ENCODE measurements at regions not wholly inside any gene's neighbourhood (a gene's known extent, or its start where the extent isn't known, plus 50 kb on each side); places are given as distances from the start of the nearest gene placed in this dataset.
"Not testable (repeated sequence)": the region's sequence is repeated elsewhere in the genome, so short reads cannot be mapped to it uniquely, and the experiment has no call there.

DNA sequence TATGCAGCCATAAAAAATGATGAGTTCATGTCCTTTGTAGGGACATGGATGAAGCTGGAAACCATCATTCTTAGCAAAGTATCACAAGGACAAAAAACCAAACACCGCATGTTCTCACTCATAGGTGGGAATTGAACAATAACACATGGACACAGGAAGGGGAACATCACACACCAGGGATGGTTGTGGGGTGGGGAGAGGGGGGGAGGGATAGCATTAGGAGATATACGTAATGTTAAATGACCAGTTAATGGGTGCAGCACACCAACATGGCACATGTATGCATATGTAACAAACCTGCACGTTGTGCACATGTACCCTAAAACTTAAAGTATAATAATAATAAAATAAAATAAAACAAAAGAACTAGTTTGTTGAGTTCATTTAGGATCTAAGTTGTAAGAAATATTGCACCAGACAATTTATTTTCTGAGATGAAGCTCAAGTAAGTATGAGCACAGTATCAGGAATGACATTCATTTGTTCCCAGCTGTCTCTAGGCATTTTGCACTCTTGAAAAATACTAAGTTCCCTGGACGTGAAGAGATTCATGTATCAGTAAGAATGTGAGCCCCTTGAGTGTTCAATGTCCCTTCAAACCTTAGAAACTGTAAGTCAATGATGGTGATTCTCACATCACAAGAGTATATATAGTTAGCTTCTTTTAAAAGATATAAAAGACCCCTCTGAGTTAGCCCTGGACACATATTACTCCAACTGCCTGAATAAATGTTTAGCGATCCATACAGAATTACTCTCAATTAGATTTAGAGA lies 1519.3 kb upstream of the TPTE start:
- not testable (repeated sequence) for DNase-seq

DNA sequence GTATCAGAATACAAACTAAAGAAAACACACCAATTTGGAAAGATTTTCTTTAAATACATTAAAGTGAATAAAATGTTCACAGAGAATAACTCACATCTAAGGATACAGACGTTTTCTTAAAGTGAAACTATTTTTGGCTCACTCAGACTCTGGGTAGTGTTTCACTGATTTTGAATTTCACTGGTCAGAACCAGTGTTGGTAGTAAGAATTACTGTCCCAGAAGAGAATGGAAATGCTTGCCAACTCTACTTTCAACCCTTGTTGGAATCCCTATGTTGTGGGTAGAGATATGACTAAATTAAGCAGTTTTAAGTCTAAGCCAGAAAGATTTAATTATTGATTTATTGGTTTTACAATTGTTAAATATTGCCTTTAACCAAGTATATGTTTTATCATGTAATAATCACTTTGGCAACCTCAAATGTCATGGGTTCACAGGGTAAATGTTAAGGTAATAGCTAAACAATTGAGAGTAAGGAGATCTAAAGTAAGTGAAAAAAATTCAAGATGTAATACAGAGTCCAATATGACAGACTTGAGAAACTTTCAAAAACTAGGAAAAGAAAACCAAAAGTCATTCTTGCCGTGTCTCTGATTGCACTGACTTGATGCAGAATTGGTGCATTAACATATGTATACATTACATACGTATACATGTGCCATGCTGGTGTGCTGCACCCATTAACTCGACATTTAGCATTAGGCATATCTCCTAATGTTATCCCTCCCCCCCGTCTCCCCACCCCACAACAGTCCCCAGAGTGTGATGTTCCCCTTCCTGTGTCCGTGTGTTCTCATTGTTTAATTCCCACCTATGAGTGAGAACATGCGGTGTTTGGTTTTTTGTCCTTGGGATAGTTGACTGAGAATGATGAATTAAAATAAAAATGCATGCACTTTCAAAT lies 1517.2 kb upstream of the TPTE start:
- not testable (repeated sequence) for DNase-seq

DNA sequence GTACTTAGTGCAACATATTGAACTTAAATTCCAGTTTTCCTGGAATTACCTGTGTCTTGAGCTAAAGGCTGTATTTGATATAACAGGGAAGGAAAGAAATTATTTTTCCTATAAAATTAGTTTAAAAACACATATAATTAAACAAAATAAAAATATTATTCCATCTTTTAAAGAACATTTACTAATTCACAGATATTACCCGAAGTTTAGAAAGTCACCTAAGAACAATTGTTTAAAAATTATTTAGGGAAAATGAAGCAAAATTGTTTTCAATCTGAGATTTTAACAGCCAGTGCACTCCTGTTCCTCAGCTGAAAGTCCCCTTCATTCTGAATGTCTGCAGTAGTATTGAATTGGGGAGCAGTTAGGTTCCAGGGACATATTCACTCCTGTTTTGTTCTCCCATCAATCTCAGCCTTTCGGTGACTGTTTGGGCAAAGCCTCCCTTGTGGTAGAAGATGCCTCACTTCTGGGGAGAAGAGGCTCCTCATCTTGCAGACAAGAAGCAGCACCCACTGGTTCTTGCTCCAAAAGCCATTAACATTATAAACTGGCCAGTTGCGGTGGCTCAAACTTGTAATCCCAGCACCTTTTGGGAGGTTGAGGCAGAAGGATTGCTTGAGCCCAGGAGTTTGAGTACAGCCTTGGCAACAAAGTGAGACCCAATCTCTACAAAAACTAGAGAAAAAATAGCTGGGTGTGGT lies 1516.4 kb upstream of the TPTE start:
- not testable (repeated sequence) for DNase-seq

GRCh38 chr21:9005671-9006070 lies 1515.7 kb upstream of the TPTE start:
- DNase-seq: not testable (repeated sequence)

- not testable (repeated sequence) for DNase-seq
These were observed 1515.3 kb upstream of the TPTE start for GRCh38 chr21:9006111-9006510.

- DNase-seq: not testable (repeated sequence)
These were observed 1514.6 kb upstream of the TPTE start for GRCh38 chr21:9006553-9007323.

- DNase-seq: no peak
These were observed 1512.7 kb upstream of the TPTE start for GRCh38 chr21:9008636-9009035.

DNA sequence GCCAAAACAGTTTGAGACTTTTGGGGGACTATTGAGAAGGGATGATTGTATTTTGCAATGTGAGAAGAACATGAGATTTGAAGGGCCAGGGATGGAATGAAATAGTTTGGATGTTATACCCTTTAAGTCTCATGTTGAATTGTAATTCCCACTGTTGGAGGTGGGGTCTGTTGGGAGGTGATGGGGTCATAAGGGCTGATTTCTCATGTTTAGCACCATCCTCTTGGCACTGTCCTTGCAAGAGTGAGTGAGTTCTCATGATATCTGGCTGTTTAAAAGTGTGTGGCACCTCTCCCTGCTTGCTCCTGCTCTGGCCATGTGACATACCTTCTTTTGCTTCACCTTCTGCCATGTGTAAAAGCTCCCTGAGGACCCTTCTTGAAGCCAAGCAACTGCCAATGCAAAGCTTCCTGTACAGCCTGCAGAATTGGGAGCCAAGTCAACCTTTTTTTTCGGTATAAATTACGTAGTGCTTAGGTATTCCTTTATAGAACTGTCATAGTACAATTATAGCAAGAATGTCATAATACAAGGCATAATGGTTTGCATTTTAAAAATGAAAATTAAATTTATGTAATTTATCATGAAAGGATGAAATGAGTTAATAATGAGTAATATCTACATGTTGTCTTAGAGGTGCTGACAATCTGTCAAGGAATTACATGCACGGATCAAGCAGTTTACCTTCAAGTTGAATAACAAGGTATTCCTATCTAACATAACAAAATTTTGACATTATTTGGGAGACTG lies 1511.9 kb upstream of the TPTE start:
- not testable (repeated sequence) for DNase-seq

GRCh38 chr21:9010121-9010795 lies 1511.1 kb upstream of the TPTE start:
- not testable (repeated sequence) for DNase-seq

- not testable (repeated sequence) for DNase-seq
These were observed 1510.2 kb upstream of the TPTE start for GRCh38 chr21:9010936-9011890.

DNA sequence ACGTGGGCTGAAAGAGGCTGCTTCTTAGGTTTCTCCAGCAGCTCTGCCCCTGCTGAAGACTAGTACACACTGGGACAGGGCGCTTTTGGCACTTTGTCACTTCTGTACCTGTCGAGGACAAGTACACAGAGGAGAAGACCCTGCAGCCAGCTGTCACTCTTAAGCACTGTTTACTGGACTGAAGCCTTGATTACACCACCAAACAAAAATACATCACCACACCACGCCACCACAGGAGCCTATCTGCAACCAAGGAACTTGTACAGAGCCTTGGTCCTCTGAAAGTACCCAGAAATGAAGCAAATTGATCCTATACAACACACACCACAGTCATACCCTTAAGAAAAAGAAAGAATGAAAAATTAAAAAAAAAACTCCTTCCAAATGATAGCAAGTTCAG lies 1509.5 kb upstream of the TPTE start:
- DNase-seq: not testable (repeated sequence)

DNA sequence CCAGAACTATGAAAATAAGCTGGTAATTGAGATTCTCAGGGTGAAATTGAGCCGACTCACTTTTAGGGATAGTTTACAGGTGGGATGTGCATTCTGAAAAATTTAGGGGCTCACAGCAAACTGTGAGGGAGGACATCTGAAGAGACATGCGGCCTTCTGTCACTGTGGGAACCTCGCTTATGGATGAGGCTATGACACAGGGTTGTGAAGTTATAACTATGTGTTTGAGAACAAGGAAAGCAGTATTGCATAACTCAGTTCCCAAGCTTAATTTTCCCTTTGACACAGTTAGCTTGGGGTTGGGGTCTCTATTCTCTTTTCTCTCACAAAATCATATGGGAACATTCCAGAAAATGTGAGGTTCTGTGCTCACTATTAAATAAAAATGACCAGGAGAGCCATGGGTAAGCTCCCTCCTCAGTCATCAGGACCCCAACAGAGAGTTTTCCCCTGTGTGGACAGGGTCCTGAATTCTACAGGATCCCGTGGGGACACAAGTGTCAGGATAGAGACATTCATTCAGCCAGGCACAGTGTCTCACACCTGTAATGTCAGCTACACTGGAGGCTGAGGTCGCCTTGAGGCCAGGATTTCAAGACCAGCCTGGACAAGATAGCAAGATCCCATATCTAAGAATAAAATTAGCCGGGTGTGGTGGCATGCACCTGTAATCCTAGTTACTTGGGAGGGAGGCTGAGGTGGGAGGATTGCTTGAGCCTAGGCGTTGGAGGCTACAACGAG lies 1507.7 kb upstream of the TPTE start:
- DNase-seq: not testable (repeated sequence)

DNA sequence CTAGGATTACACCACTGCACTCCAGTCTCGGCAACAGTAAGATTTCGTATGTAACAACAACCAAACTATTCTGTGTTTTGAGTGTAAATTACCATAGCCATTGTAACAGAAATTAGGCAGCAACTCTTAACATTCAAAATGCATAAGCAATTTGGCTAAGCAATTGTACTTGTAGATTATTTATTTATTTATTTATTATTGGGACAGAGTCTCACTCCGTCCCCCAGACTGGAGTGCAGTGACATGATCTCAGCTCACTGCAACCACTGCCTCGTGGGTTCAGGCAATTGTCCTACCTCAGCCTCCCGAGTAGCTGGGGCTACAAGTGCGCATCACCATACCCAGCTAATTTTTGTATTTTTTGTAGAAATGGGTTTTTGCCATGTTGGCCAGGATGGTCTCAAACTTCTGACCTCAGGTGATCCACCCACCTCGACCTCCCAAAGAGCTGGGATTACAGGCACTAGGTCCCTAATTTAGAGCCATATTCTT lies 1507.1 kb upstream of the TPTE start:
- not testable (repeated sequence) for DNase-seq

GRCh38 chr21:9015483-9016197 lies 1505.7 kb upstream of the TPTE start:
- DNase-seq: not testable (repeated sequence)

- not testable (repeated sequence) for DNase-seq
These were observed 1504.2 kb upstream of the TPTE start for GRCh38 chr21:9017206-9017605.

GRCh38 chr21:9018731-9019253 lies 1502.6 kb upstream of the TPTE start:
- not testable (repeated sequence) for DNase-seq

- not testable (repeated sequence) for DNase-seq
These were observed 1497.2 kb upstream of the TPTE start for GRCh38 chr21:9024006-9024767.

Data from NCI-H1048 (cell line).